ENCODE measurements at regions not wholly inside any gene's neighbourhood (a gene's known extent, or its start where the extent isn't known, plus 50 kb on each side); places are given as distances from the start of the nearest gene placed in this dataset.

DNA sequence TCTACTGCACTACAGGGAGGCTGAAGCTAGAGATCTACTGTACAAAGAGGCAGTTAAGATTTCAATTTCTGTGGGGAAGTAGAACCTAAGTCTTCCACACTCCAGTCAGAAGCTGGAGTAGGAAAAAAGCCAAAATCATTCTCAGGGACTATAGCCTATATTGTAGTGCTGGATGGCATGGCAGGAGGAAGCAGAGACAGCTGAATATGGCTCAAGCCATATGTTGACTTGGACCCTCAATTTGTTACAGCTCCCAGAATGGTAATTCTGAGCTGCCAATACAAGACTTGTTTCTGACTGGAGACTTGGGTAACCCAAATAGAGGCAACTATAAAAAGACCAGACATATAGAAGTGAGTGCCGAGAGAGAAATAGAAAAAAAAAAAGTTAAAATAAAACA, 200.6 kb downstream of the PTBP2 start:
- Histone ChIP-seq H3K27me3 (no peaks in the 10 kb centered on the region), H3K27ac (no peak overlapping the region), H3K4me1 (ENCODE audit: low read depth) (no peaks in the 10 kb centered on the region), H3K4me3 (no peak overlapping the region), H3K36me3 (no peaks in the 10 kb centered on the region), H3K9me3 (ENCODE audit: low read depth) (no peaks in the 10 kb centered on the region)
- TF ChIP-seq, protein P1, sequence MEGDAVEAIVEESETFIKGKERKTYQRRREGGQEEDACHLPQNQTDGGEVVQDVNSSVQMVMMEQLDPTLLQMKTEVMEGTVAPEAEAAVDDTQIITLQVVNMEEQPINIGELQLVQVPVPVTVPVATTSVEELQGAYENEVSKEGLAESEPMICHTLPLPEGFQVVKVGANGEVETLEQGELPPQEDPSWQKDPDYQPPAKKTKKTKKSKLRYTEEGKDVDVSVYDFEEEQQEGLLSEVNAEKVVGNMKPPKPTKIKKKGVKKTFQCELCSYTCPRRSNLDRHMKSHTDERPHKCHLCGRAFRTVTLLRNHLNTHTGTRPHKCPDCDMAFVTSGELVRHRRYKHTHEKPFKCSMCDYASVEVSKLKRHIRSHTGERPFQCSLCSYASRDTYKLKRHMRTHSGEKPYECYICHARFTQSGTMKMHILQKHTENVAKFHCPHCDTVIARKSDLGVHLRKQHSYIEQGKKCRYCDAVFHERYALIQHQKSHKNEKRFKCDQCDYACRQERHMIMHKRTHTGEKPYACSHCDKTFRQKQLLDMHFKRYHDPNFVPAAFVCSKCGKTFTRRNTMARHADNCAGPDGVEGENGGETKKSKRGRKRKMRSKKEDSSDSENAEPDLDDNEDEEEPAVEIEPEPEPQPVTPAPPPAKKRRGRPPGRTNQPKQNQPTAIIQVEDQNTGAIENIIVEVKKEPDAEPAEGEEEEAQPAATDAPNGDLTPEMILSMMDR (IDR thresholded peaks at IDR 0.05; ENCODE audit: low read depth, low read length) = no peak
- DNase-seq (ENCODE audit: low read depth in 1 of 2, low spot score in 1 of 2) = no peak

DNA sequence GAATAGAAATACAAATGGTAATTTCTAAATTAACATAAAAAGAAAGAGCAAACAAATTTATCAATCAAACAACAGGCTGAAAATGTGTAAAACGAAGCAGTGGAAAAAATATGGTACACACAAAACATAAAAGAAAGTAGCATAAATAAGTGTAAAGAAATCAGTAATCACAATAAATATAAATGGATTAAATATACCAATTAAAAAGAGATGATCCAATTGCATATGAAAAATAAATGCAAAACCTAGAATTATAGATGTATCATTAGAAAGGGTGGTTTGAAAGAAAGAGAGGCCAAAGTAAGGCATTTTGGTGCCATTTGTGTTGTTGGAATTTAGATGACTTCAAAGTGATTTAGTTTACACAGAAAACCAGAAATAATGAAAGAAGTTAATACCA, 202.2 kb downstream of the PTBP2 start:
- H3K36me3 ChIP-seq = no peaks in the 10 kb centered on the region
- no peaks in the 10 kb centered on the region for H3K27me3 ChIP-seq
- no peak overlapping the region for H3K27ac ChIP-seq
- H3K9me3 ChIP-seq (ENCODE audit: low read depth) = no peaks in the 10 kb centered on the region
- no peaks in the 10 kb centered on the region for H3K4me1 ChIP-seq (ENCODE audit: low read depth)
- TF ChIP-seq, protein P1 (IDR thresholded peaks at IDR 0.05; ENCODE audit: low read depth, low read length) = no peak
- no peak for DNase-seq (ENCODE audit: low read depth in 1 of 2, low spot score in 1 of 2)
- H3K4me3 ChIP-seq = no peak overlapping the region

DNA sequence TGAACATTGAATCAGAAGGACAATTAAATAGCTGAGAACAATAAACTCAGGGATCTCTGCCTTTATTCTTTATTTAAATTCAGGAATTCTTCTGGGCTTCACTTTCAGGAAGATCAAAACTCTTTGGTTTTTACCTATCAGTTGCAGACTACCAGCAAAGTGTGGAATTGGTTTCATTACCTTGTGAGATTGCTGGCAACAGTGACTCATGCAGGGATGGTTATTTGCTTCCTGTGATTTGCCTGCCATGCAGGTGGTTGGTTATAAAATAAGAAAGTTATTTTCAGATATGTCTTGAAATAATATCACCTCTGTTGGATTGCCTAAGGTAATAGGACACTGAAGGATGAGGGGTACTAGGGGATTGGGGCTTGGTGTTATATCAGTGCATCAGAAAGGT, 204.6 kb downstream of the PTBP2 start:
- H3K27me3 ChIP-seq = no peaks in the 10 kb centered on the region
- TF ChIP-seq, protein P1 (IDR thresholded peaks at IDR 0.05; ENCODE audit: low read depth, low read length) = no peak

DNA sequence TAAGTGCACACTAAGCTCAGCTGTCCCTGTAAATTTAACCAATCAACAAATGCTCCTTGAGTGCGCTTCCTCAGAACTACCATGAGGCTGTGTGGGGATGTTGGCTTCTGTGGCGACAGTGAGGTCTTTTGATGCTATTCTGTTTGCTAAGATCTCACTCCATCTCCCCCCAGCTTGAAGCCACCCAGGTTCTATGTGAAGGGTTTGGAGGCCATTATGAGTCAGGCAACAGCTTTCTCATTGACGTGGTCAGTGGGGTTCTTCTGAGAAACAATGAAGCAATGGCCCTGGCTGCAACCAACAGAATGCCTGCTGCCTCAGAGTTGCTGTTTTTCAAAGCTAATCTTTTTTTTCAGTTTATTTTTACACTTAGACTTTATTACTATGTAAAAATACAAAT, 205.5 kb downstream of the PTBP2 start:
- DNase-seq (ENCODE audit: low read depth in 1 of 2, low spot score in 1 of 2) = peak in 1 of 2 donors; percentile 24

More for the DNA sequence above, 204.6 kb downstream of the PTBP2 start:
- no peak overlapping the region for H3K4me3 ChIP-seq
- no peak for DNase-seq (ENCODE audit: low read depth in 1 of 2, low spot score in 1 of 2)
- H3K4me1 ChIP-seq (ENCODE audit: low read depth) = no peaks in the 10 kb centered on the region
- no peaks in the 10 kb centered on the region for H3K36me3 ChIP-seq
- H3K9me3 ChIP-seq (ENCODE audit: low read depth) = no peaks in the 10 kb centered on the region
- no peak overlapping the region for H3K27ac ChIP-seq

DNA sequence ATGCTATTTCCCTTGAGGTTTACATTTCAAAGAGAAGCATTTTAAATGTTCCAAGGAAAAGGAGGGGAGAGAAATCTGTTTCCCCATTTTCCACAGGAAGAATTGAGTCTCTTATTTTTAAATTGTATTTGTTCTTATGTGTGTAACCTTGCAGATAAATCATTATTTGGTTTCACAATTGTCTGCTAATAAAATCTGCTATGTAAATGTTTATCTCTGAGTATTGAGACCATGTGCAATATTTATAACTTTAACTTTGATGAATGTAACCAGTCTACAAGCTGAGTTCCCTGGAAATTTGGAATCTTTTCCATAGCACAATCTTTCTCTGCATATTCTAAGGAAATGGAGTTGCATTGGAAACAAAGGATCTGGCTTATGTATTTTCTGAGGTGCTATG, 209.6 kb downstream of the PTBP2 start:
- Histone ChIP-seq H3K4me3 (no peak overlapping the region), H3K9me3 (ENCODE audit: low read depth) (no peaks in the 10 kb centered on the region), H3K36me3 (no peaks in the 10 kb centered on the region), H3K4me1 (ENCODE audit: low read depth) (no peaks in the 10 kb centered on the region), H3K27me3 (no peaks in the 10 kb centered on the region), H3K27ac (no peak overlapping the region)
- no peak for DNase-seq (ENCODE audit: low read depth in 1 of 2, low spot score in 1 of 2)
- TF ChIP-seq, protein P1 (IDR thresholded peaks at IDR 0.05; ENCODE audit: low read depth, low read length) = no peak

More for the DNA sequence above, 205.5 kb downstream of the PTBP2 start:
- Histone ChIP-seq H3K4me3 (no peak overlapping the region), H3K27me3 (no peaks in the 10 kb centered on the region), H3K4me1 (ENCODE audit: low read depth) (no peaks in the 10 kb centered on the region), H3K9me3 (ENCODE audit: low read depth) (no peaks in the 10 kb centered on the region), H3K36me3 (no peaks in the 10 kb centered on the region), H3K27ac (no peak overlapping the region)
- TF ChIP-seq, protein P1 (IDR thresholded peaks at IDR 0.05; ENCODE audit: low read depth, low read length) = no peak

DNA sequence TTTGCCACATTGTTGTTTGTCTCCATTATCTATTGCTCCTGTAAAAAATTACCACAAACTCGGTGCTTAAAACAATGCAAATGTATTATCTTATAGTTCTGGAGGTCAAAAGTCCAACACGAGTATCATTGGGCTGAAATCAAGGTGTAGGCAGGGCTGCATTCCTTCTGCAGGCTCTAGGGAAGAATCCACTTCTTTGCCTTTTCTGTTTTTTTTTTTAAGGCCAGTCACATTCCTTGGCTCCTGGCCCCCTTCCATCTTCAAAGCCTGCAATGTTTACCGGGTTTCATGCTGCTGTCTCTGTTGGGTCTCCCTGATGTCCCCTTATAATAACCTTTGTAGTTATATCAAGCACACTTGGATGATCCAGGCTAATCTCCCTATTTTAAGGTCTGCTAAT, 212.7 kb downstream of the PTBP2 start:
- no peaks in the 10 kb centered on the region for H3K36me3 ChIP-seq
- TF ChIP-seq, protein P1 (IDR thresholded peaks at IDR 0.05; ENCODE audit: low read depth, low read length) = no peak
- H3K9me3 ChIP-seq (ENCODE audit: low read depth) = no peaks in the 10 kb centered on the region
- no peak overlapping the region for H3K4me3 ChIP-seq
- H3K27ac ChIP-seq = no peak overlapping the region
- DNase-seq (ENCODE audit: low read depth in 1 of 2, low spot score in 1 of 2) = peak in 1 of 2 donors; percentile 6
- no peaks in the 10 kb centered on the region for H3K27me3 ChIP-seq
- H3K4me1 ChIP-seq (ENCODE audit: low read depth) = no peaks in the 10 kb centered on the region
